NB4 (cell line): ENCODE measurements at regions not wholly inside any gene's neighbourhood (a gene's known extent, or its start where the extent isn't known, plus 50 kb on each side); places are given as distances from the start of the nearest gene placed in this dataset.

ENCODE experiments used
- CTCF ChIP-seq: IDR thresholded peaks from one replicate; pipeline ENCODE4 v1.5.1; 2012; ENCODE audit warnings: low read depth, low read length
- MAX ChIP-seq: IDR thresholded peaks from 2 replicates; pipeline ENCODE4 v1.6.1; 2011; ENCODE audit warnings: low read depth, low read length
- POLR2A ChIP-seq: IDR thresholded peaks from 2 replicates; pipeline ENCODE4 v1.6.1; 2011; ENCODE audit warnings: mild to moderate bottlenecking; ENCODE audit not compliant: insufficient read length; ENCODE audit errors: extremely low read depth

DNA sequence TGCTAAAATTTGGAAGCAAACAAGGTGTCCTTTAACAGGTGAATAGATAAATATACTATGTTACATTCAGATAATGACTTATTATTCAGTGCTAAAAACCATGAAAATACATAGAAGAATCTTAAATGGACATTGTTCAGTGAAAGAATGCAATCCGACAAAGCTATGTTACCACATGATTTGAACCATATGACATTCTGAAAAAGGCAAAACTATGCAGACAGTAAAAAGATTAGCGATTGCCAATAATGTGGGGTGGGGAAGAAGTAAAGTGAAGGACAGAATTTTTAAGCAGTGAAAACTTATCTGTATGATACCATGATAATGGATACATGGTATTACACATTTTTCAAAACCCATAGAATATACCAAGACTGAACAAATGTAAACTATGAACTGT is 926.9 kb downstream of the FAT4 start:
- TF ChIP-seq CTCF (no peak), POLR2A (no peak), MAX (no peak)
